ENCODE measurements at regions not wholly inside any gene's neighbourhood (a gene's known extent, or its start where the extent isn't known, plus 50 kb on each side); places are given as distances from the start of the nearest gene placed in this dataset.

- no peak for TF ChIP-seq RXRA (IDR thresholded peaks at IDR 0.05; ENCODE audit: insufficient read depth, low read depth, low read length)
Measured at GRCh38 chr2:74756356-74756890, 77.5 kb upstream of the HK2 start (continued).

All from H1 (cell line).